ENCODE measurements at regions not wholly inside any gene's neighbourhood (a gene's known extent, or its start where the extent isn't known, plus 50 kb on each side); places are given as distances from the start of the nearest gene placed in this dataset.

- H3K27me3 Mint-ChIP-seq = no peaks in the 10 kb centered on the region
Observed at GRCh38 chr2:52115750-52116149, 1083.8 kb upstream of the NRXN1 start.

DNA sequence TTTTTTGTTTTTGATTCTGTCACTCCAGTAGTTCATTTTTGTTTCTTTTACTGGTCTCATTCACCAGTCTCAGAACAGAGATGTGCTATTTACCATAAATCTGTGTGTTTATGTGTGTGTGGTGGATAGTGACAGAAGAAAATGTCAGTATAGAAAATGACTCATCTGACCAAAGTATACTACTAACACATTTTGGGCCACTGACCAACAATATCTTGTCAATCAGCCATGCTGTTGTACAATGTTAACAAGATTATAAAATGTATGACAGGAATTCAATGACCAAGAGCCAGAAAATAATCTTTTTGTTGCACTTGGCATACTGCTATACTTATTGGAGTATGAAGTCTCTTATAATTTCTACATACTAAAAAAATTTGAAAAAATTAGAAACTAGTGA is 1081.4 kb upstream of the NRXN1 start:
- no peaks in the 10 kb centered on the region for H3K4me1 Mint-ChIP-seq
- Histone ChIP-seq H3K9me3 (ENCODE audit: low read length) (no peaks in the 10 kb centered on the region), H3K27me3 (ENCODE audit: insufficient read depth, low read length, poor library complexity, severe bottlenecking) (no peaks in the 10 kb centered on the region), H3K4me1 (ENCODE audit: insufficient read depth, low read length) (no peaks in the 10 kb centered on the region), H3K36me3 (ENCODE audit: insufficient read depth, low read length) (no peaks in the 10 kb centered on the region), H3K27ac (ENCODE audit: low read depth, low read length) (no peak overlapping the region), H3K4me3 (ENCODE audit: low read length) (no peak overlapping the region)
- ChIA-PET CTCF (no interaction called here), POLR2A (no interaction called here)
- H3K9me3 Mint-ChIP-seq = peaks cover 0 to 25% (median 4%) of the 10 kb centered on the region in 5 donors
- no peak overlapping the region for H3K4me3 Mint-ChIP-seq
- no peak overlapping the region for H3K27ac Mint-ChIP-seq
- no peak for DNase-seq
- H3K36me3 Mint-ChIP-seq = no peaks in the 10 kb centered on the region
- no peaks in the 10 kb centered on the region for H3K27me3 Mint-ChIP-seq

More at GRCh38 chr2:52115750-52116149, 1083.8 kb upstream of the NRXN1 start:
- Histone ChIP-seq H3K9me3 (ENCODE audit: low read length) (no peaks in the 10 kb centered on the region), H3K4me3 (ENCODE audit: low read length) (no peak overlapping the region), H3K27me3 (ENCODE audit: insufficient read depth, low read length, poor library complexity, severe bottlenecking) (no peaks in the 10 kb centered on the region), H3K27ac (ENCODE audit: low read depth, low read length) (no peak overlapping the region), H3K36me3 (ENCODE audit: insufficient read depth, low read length) (no peaks in the 10 kb centered on the region), H3K4me1 (ENCODE audit: insufficient read depth, low read length) (no peaks in the 10 kb centered on the region)
- Mint-ChIP-seq H3K27ac (no peak overlapping the region), H3K4me1 (no peaks in the 10 kb centered on the region), H3K4me3 (no peak overlapping the region), H3K9me3 (peaks cover 3 to 35% (median 8%) of the 10 kb centered on the region in 5 donors), H3K36me3 (no peaks in the 10 kb centered on the region)
- no peak for DNase-seq
- ChIA-PET POLR2A (no interaction called here), CTCF (no interaction called here)

DNA sequence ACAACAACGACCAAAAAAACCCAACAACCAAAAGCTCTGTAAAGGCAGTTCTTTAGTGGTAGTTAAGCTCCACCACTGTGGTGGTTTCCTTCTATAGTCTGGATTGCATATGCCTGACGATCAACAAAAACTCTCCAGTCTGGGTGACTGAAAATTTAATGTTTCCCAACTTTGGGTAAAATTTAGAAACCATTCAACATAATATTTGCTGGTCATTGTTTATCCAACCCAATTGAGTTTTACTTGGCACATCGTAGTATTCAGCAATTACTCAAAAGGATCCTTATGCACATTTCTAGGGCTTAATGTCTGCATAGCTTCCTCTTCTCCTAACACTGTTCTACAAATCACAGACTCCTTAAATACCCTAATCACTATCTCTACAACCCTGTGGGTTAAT is 1080.2 kb upstream of the NRXN1 start:
- H3K27ac ChIP-seq (ENCODE audit: low read depth, low read length) = no peak overlapping the region
- H3K4me1 ChIP-seq (ENCODE audit: insufficient read depth, low read length) = no peaks in the 10 kb centered on the region
- Mint-ChIP-seq H3K36me3 (no peaks in the 10 kb centered on the region), H3K9me3 (peaks cover 3 to 28% (median 4%) of the 10 kb centered on the region in 5 donors), H3K4me1 (no peaks in the 10 kb centered on the region), H3K4me3 (no peak overlapping the region), H3K27ac (no peak overlapping the region), H3K27me3 (no peaks in the 10 kb centered on the region)
- no peaks in the 10 kb centered on the region for H3K36me3 ChIP-seq (ENCODE audit: insufficient read depth, low read length)
- H3K9me3 ChIP-seq (ENCODE audit: low read length) = no peaks in the 10 kb centered on the region
- ChIA-PET CTCF (no interaction called here), POLR2A (no interaction called here)
- no peak for DNase-seq
- H3K27me3 ChIP-seq (ENCODE audit: insufficient read depth, low read length, poor library complexity, severe bottlenecking) = no peaks in the 10 kb centered on the region
- no peak overlapping the region for H3K4me3 ChIP-seq (ENCODE audit: low read length)

- no peaks in the 10 kb centered on the region for H3K9me3 ChIP-seq (ENCODE audit: low read length)
- no peaks in the 10 kb centered on the region for H3K36me3 ChIP-seq (ENCODE audit: insufficient read depth, low read length)
- no peaks in the 10 kb centered on the region for H3K27me3 Mint-ChIP-seq
- no peaks in the 10 kb centered on the region for H3K27me3 ChIP-seq (ENCODE audit: insufficient read depth, low read length, poor library complexity, severe bottlenecking)
- H3K27ac ChIP-seq (ENCODE audit: low read depth, low read length) = no peak overlapping the region
- no peaks in the 10 kb centered on the region for H3K4me1 ChIP-seq (ENCODE audit: insufficient read depth, low read length)
- POLR2A ChIA-PET = no interaction called here
- no peaks in the 10 kb centered on the region for H3K36me3 Mint-ChIP-seq
- H3K4me3 Mint-ChIP-seq = no peak overlapping the region
- CTCF ChIA-PET = no interaction called here
- no peak overlapping the region for H3K4me3 ChIP-seq (ENCODE audit: low read length)
- no peak for DNase-seq
- no peak overlapping the region for H3K27ac Mint-ChIP-seq
- H3K4me1 Mint-ChIP-seq = no peaks in the 10 kb centered on the region
- H3K9me3 Mint-ChIP-seq = peaks cover 3 to 35% (median 12%) of the 10 kb centered on the region in 5 donors
Observed at GRCh38 chr2:52107124-52107523, 1075.2 kb upstream of the NRXN1 start.

GRCh38 chr2:52097071-52097470 is 1065.1 kb upstream of the NRXN1 start:
- H3K27ac Mint-ChIP-seq = no peak overlapping the region
- no peaks in the 10 kb centered on the region for H3K4me1 Mint-ChIP-seq
- CTCF ChIA-PET = no interaction called here
- H3K4me1 ChIP-seq (ENCODE audit: insufficient read depth, low read length) = no peaks in the 10 kb centered on the region
- no peaks in the 10 kb centered on the region for H3K27me3 ChIP-seq (ENCODE audit: insufficient read depth, low read length, poor library complexity, severe bottlenecking)
- no peaks in the 10 kb centered on the region for H3K27me3 Mint-ChIP-seq
- no peak overlapping the region for H3K27ac ChIP-seq (ENCODE audit: low read depth, low read length)
- DNase-seq = no peak
- no peak overlapping the region for H3K4me3 ChIP-seq (ENCODE audit: low read length)
- H3K36me3 ChIP-seq (ENCODE audit: insufficient read depth, low read length) = no peaks in the 10 kb centered on the region
- H3K9me3 ChIP-seq (ENCODE audit: low read length) = no peaks in the 10 kb centered on the region
- POLR2A ChIA-PET = no interaction called here
- H3K9me3 Mint-ChIP-seq = peaks cover 0 to 13% (median 8%) of the 10 kb centered on the region in 5 donors
- no peak overlapping the region for H3K4me3 Mint-ChIP-seq
- no peaks in the 10 kb centered on the region for H3K36me3 Mint-ChIP-seq

- H3K27ac ChIP-seq (ENCODE audit: low read depth, low read length) = no peak overlapping the region
- Mint-ChIP-seq H3K36me3 (no peaks in the 10 kb centered on the region), H3K27me3 (no peaks in the 10 kb centered on the region), H3K9me3 (peaks cover 0 to 20% (median 4%) of the 10 kb centered on the region in 5 donors), H3K27ac (no peak overlapping the region), H3K4me1 (no peaks in the 10 kb centered on the region), H3K4me3 (no peak overlapping the region)
- ChIA-PET CTCF (no interaction called here), POLR2A (no interaction called here)
- no peaks in the 10 kb centered on the region for H3K36me3 ChIP-seq (ENCODE audit: insufficient read depth, low read length)
- H3K9me3 ChIP-seq (ENCODE audit: low read length) = no peaks in the 10 kb centered on the region
- no peak for DNase-seq
- H3K4me3 ChIP-seq (ENCODE audit: low read length) = no peak overlapping the region
- no peaks in the 10 kb centered on the region for H3K27me3 ChIP-seq (ENCODE audit: insufficient read depth, low read length, poor library complexity, severe bottlenecking)
- H3K4me1 ChIP-seq (ENCODE audit: insufficient read depth, low read length) = no peaks in the 10 kb centered on the region
Observed at GRCh38 chr2:52084759-52085158, 1052.8 kb upstream of the NRXN1 start.

DNA sequence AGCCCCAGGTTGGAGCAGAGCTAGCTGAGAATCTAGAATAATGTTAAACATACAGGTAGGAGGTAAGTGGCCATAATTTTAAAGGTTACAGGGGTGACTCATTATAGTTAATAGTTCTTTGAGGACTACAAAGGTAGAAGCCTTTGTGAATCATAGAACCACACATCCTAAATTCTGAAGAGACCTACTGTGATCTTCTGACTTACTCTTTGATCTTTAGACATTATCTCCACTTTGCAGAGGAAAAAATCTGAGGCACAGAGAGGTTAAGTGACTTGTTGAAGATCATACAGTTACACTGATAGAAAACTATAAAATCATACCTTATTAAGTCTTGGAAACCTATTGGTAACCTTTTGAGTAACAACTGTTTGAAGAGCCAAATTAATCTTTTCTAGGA is 1051.3 kb upstream of the NRXN1 start:
- Mint-ChIP-seq H3K27ac (no peak overlapping the region), H3K4me3 (no peak overlapping the region), H3K9me3 (peaks cover 0 to 17% (median 4%) of the 10 kb centered on the region in 5 donors), H3K36me3 (no peaks in the 10 kb centered on the region), H3K27me3 (no peaks in the 10 kb centered on the region), H3K4me1 (no peaks in the 10 kb centered on the region)
- Histone ChIP-seq H3K36me3 (ENCODE audit: insufficient read depth, low read length) (no peaks in the 10 kb centered on the region), H3K27ac (ENCODE audit: low read depth, low read length) (no peak overlapping the region), H3K4me3 (ENCODE audit: low read length) (no peak overlapping the region), H3K27me3 (ENCODE audit: insufficient read depth, low read length, poor library complexity, severe bottlenecking) (no peaks in the 10 kb centered on the region), H3K4me1 (ENCODE audit: insufficient read depth, low read length) (no peaks in the 10 kb centered on the region), H3K9me3 (ENCODE audit: low read length) (no peaks in the 10 kb centered on the region)
- POLR2A ChIA-PET = no interaction called here
- no peak for DNase-seq
- CTCF ChIA-PET = no interaction called here

GRCh38 chr2:52082646-52083045 is 1050.7 kb upstream of the NRXN1 start:
- no peak for DNase-seq
- no peaks in the 10 kb centered on the region for H3K4me1 Mint-ChIP-seq
- no peaks in the 10 kb centered on the region for H3K4me1 ChIP-seq (ENCODE audit: insufficient read depth, low read length)
- no peaks in the 10 kb centered on the region for H3K27me3 ChIP-seq (ENCODE audit: insufficient read depth, low read length, poor library complexity, severe bottlenecking)
- H3K27ac Mint-ChIP-seq = no peak overlapping the region
- CTCF ChIA-PET = no interaction called here
- POLR2A ChIA-PET = no interaction called here
- no peak overlapping the region for H3K4me3 ChIP-seq (ENCODE audit: low read length)
- peaks cover 0 to 17% (median 4%) of the 10 kb centered on the region in 5 donors for H3K9me3 Mint-ChIP-seq
- no peaks in the 10 kb centered on the region for H3K27me3 Mint-ChIP-seq
- no peaks in the 10 kb centered on the region for H3K9me3 ChIP-seq (ENCODE audit: low read length)
- H3K27ac ChIP-seq (ENCODE audit: low read depth, low read length) = no peak overlapping the region
- no peaks in the 10 kb centered on the region for H3K36me3 Mint-ChIP-seq
- no peak overlapping the region for H3K4me3 Mint-ChIP-seq
- no peaks in the 10 kb centered on the region for H3K36me3 ChIP-seq (ENCODE audit: insufficient read depth, low read length)

- no peaks in the 10 kb centered on the region for H3K36me3 Mint-ChIP-seq
- H3K27me3 Mint-ChIP-seq = no peaks in the 10 kb centered on the region
Observed at GRCh38 chr2:52079602-52080001, 1047.7 kb upstream of the NRXN1 start.

More at GRCh38 chr2:52079602-52080001, 1047.7 kb upstream of the NRXN1 start:
- no peaks in the 10 kb centered on the region for H3K36me3 ChIP-seq (ENCODE audit: insufficient read depth, low read length)
- no peaks in the 10 kb centered on the region for H3K9me3 ChIP-seq (ENCODE audit: low read length)
- Mint-ChIP-seq H3K4me3 (no peak overlapping the region), H3K9me3 (peaks cover 0 to 10% (median 3%) of the 10 kb centered on the region in 5 donors), H3K4me1 (no peaks in the 10 kb centered on the region), H3K27ac (no peak overlapping the region)
- H3K27me3 ChIP-seq (ENCODE audit: insufficient read depth, low read length, poor library complexity, severe bottlenecking) = no peaks in the 10 kb centered on the region
- no peak overlapping the region for H3K27ac ChIP-seq (ENCODE audit: low read depth, low read length)
- no peak for DNase-seq
- ChIA-PET POLR2A (no interaction called here), CTCF (no interaction called here)
- no peaks in the 10 kb centered on the region for H3K4me1 ChIP-seq (ENCODE audit: insufficient read depth, low read length)
- no peak overlapping the region for H3K4me3 ChIP-seq (ENCODE audit: low read length)

All from CD8-positive, alpha-beta memory T cell (primary cell).